ENCODE measurements at regions not wholly inside any gene's neighbourhood (a gene's known extent, or its start where the extent isn't known, plus 50 kb on each side); places are given as distances from the start of the nearest gene placed in this dataset.

DNA sequence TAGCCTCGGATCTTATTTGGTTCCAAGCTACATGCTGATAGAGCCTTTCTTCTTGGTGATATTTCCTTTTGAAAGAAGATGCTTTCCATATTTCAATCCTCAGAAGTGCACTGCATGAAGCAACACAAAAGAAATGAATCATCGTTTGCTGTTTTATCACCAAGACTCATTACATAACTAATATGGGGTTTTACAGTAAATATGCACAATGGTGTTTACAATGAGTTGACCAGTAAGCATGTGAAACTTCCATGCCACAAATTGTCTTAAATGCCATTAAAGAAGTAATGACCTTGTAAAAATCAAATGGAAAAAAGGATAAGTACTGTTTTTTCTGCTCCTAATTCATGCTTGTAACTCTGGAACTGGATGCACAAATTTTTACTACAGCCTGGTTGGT is 1017.0 kb upstream of the GHITM start:
- Histone ChIP-seq H3K4me3 (ENCODE audit: low read length) (no peak overlapping the region), H4K20me1 (ENCODE audit: insufficient read depth, low read length) (no peaks in the 10 kb centered on the region), H3K4me1 (ENCODE audit: low read length) (no peaks in the 10 kb centered on the region), H3K27me3 (ENCODE audit: low read depth, low read length) (no peaks in the 10 kb centered on the region), H2AFZ (ENCODE audit: low read depth, low read length) (no peak overlapping the region), H3K9ac (ENCODE audit: low read length) (no peak overlapping the region), H3K79me2 (ENCODE audit: low read length) (no peaks in the 10 kb centered on the region), H3K4me2 (ENCODE audit: low read length) (no peak overlapping the region), H3K36me3 (replicated peaks; ENCODE audit: low read depth, low read length) (no peaks in the 10 kb centered on the region), H3K9me3 (ENCODE audit: insufficient read depth, low read length) (no peaks in the 10 kb centered on the region), H3K27ac (ENCODE audit: low read length) (no peak overlapping the region)
- TF ChIP-seq EZH2phosphoT487 (IDR thresholded peaks at IDR 0.05; ENCODE audit: low read depth), result no peak
- TF ChIP-seq, protein P1, sequence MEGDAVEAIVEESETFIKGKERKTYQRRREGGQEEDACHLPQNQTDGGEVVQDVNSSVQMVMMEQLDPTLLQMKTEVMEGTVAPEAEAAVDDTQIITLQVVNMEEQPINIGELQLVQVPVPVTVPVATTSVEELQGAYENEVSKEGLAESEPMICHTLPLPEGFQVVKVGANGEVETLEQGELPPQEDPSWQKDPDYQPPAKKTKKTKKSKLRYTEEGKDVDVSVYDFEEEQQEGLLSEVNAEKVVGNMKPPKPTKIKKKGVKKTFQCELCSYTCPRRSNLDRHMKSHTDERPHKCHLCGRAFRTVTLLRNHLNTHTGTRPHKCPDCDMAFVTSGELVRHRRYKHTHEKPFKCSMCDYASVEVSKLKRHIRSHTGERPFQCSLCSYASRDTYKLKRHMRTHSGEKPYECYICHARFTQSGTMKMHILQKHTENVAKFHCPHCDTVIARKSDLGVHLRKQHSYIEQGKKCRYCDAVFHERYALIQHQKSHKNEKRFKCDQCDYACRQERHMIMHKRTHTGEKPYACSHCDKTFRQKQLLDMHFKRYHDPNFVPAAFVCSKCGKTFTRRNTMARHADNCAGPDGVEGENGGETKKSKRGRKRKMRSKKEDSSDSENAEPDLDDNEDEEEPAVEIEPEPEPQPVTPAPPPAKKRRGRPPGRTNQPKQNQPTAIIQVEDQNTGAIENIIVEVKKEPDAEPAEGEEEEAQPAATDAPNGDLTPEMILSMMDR (IDR thresholded peaks at IDR 0.05; ENCODE audit: low read depth, low read length), result no peak

DNA sequence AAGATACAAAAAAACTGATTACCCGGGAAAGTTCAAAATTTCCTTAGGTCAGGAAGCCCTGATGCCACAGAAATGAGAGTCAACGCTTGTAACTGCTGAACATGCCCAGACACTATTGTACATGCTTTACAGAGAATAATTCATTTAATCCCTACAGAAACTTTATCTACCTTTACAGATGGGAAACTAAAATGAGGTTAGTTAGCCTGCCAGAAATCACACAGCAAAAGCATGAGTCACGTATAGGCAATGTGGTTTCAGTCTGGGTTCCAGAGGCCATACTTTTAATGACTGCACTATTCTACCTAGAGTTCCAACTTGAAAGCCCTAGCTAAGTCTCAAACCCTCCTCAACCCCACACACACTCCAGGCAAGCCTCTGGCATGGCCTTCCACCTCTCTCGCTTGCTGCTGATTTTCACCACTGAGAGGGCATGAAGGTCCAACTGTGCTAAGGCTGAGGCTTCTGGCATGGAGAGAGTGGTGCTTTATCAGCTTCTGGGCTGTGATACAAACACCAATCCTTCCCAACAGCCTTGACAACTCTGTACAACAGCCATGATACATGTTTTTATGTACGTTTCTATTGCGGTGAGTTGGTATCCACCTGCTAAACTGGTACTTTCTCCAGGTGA is 1011.2 kb upstream of the GHITM start:
- no peaks in the 10 kb centered on the region for H3K27me3 ChIP-seq (ENCODE audit: low read depth, low read length)
- no peaks in the 10 kb centered on the region for H3K4me1 ChIP-seq (ENCODE audit: low read length)
- no peaks in the 10 kb centered on the region for H3K36me3 ChIP-seq (replicated peaks; ENCODE audit: low read depth, low read length)
- TF ChIP-seq EZH2phosphoT487 (IDR thresholded peaks at IDR 0.05; ENCODE audit: low read depth), result no peak
- TF ChIP-seq, protein P1 (IDR thresholded peaks at IDR 0.05; ENCODE audit: low read depth, low read length), result no peak
- no peak overlapping the region for H3K9ac ChIP-seq (ENCODE audit: low read length)
- H3K4me2 ChIP-seq (ENCODE audit: low read length), result no peak overlapping the region
- H4K20me1 ChIP-seq (ENCODE audit: insufficient read depth, low read length), result no peaks in the 10 kb centered on the region
- no peaks in the 10 kb centered on the region for H3K79me2 ChIP-seq (ENCODE audit: low read length)
- no peak overlapping the region for H3K4me3 ChIP-seq (ENCODE audit: low read length)
- H3K27ac ChIP-seq (ENCODE audit: low read length), result no peak overlapping the region
- no peak overlapping the region for H2AFZ ChIP-seq (ENCODE audit: low read depth, low read length)
- no peaks in the 10 kb centered on the region for H3K9me3 ChIP-seq (ENCODE audit: insufficient read depth, low read length)

DNA sequence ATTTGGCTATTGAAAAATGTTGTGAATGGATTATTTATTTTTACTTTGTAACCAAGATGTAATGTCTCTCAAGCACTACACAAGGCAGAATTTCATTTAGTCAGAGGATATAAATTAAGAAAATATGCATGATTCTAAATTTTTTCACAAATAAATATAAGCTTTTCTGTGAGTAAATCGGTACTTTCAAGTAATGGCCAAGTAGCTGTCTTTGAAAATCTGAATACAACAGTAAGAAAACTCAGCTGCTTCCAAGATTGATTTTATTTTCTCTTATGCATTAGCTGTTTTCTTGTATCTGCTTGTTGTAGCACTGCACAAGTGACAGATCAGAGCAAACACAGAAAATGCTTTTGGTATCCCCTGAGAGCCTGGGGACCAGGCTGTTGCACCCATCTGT is 998.5 kb upstream of the GHITM start:
- H3K4me3 ChIP-seq (ENCODE audit: low read length), result no peak overlapping the region
- no peaks in the 10 kb centered on the region for H3K27me3 ChIP-seq (ENCODE audit: low read depth, low read length)
- no peak overlapping the region for H2AFZ ChIP-seq (ENCODE audit: low read depth, low read length)
- H3K36me3 ChIP-seq (replicated peaks; ENCODE audit: low read depth, low read length), result no peaks in the 10 kb centered on the region
- H3K4me1 ChIP-seq (ENCODE audit: low read length), result no peaks in the 10 kb centered on the region
- H3K9me3 ChIP-seq (ENCODE audit: insufficient read depth, low read length), result no peaks in the 10 kb centered on the region
- no peak overlapping the region for H3K4me2 ChIP-seq (ENCODE audit: low read length)
- no peak overlapping the region for H3K27ac ChIP-seq (ENCODE audit: low read length)
- no peaks in the 10 kb centered on the region for H3K79me2 ChIP-seq (ENCODE audit: low read length)
- H4K20me1 ChIP-seq (ENCODE audit: insufficient read depth, low read length), result no peaks in the 10 kb centered on the region
- TF ChIP-seq, protein P1 (IDR thresholded peaks at IDR 0.05; ENCODE audit: low read depth, low read length), result no peak
- TF ChIP-seq EZH2phosphoT487 (IDR thresholded peaks at IDR 0.05; ENCODE audit: low read depth), result no peak
- no peak overlapping the region for H3K9ac ChIP-seq (ENCODE audit: low read length)

DNA sequence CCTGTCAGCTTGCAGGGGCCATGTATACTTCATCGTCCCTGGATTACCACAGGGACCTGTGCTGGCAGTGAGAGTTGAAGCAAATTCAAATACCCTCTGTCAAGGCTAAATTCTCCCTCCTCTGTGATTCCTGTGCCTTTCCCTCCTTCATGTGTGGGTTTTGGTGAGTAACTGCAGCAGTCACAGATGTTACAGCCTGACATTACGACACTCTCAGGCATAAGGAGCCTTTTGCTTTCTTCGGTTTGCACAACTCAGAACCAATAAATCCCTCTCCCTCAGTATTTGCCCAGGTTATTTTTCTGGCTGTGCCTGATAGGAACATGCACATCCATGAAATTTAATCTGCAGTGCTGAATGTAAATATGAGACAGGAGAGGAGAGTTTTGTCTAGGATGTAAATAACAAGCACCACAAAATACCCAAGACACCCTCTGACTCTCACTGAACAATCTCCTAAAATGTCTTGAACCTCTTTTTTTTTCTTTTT is 997.2 kb upstream of the GHITM start:
- no peak for TF ChIP-seq EZH2phosphoT487 (IDR thresholded peaks at IDR 0.05; ENCODE audit: low read depth)
- TF ChIP-seq, protein P1 (IDR thresholded peaks at IDR 0.05; ENCODE audit: low read depth, low read length), result no peak
- H3K27ac ChIP-seq (ENCODE audit: low read length), result no peak overlapping the region

More for the DNA sequence above, 997.2 kb upstream of the GHITM start:
- Histone ChIP-seq H3K9ac (ENCODE audit: low read length) (no peak overlapping the region), H3K4me2 (ENCODE audit: low read length) (no peak overlapping the region), H3K4me1 (ENCODE audit: low read length) (no peaks in the 10 kb centered on the region), H3K79me2 (ENCODE audit: low read length) (no peaks in the 10 kb centered on the region), H4K20me1 (ENCODE audit: insufficient read depth, low read length) (no peaks in the 10 kb centered on the region), H3K27me3 (ENCODE audit: low read depth, low read length) (no peaks in the 10 kb centered on the region), H3K4me3 (ENCODE audit: low read length) (no peak overlapping the region), H2AFZ (ENCODE audit: low read depth, low read length) (no peak overlapping the region), H3K9me3 (ENCODE audit: insufficient read depth, low read length) (no peaks in the 10 kb centered on the region), H3K36me3 (replicated peaks; ENCODE audit: low read depth, low read length) (no peaks in the 10 kb centered on the region)
